ENCODE measurements at regions not wholly inside any gene's neighbourhood (a gene's known extent, or its start where the extent isn't known, plus 50 kb on each side); places are given as distances from the start of the nearest gene placed in this dataset.
"Not testable (repeated sequence)": the region's sequence is repeated elsewhere in the genome, so short reads cannot be mapped to it uniquely, and the experiment has no call there.

DNA sequence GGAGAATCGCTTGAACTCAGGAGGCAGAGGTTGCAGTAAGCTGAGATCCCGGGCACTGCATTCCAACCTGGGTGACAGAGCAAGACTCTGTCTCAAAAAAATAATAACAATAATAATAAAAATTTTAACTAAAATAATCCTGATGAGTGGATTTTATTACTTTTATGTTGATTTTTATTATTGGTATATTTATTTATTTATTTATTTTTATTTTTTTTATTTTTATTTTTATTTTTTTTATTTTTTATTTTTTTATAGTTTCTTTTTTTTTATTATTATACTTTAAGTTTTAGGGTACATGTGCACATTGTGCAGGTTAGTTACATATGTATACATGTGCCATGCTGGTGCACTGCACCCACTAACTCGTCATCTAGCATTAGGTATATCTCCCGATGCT, 90.6 kb upstream of the CLNK start:
- not testable (repeated sequence) for DNase-seq, H3K27me3 Mint-ChIP-seq, H3K36me3 Mint-ChIP-seq, H3K27ac Mint-ChIP-seq, H3K9me3 Mint-ChIP-seq, H3K4me1 Mint-ChIP-seq, H3K4me3 Mint-ChIP-seq

DNA sequence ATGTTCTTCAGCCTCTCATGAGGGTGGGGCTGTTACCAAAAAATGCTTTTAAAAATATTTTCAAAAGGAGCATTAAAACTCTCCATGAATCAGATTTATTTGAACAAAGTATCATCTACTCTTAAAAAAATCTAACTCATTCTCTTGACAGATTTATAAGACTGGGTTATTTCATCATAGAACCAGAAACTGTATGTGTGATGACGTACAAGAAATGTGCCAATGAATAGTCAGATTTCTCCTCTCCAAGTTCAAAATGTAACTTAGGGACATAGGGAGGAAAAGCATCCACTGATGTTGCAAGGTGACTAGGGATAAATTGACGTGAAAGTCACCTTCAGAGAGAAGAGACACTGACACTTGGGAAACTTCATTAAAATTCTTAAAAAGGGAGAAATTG, 89.1 kb upstream of the CLNK start:
- Mint-ChIP-seq H3K36me3 (no peaks in the 10 kb centered on the region), H3K27me3 (no peaks in the 10 kb centered on the region), H3K27ac (no peak overlapping the region), H3K4me1 (no peaks in the 10 kb centered on the region), H3K4me3 (no peak overlapping the region), H3K9me3 (no peaks in the 10 kb centered on the region)
- no peak for DNase-seq

DNA sequence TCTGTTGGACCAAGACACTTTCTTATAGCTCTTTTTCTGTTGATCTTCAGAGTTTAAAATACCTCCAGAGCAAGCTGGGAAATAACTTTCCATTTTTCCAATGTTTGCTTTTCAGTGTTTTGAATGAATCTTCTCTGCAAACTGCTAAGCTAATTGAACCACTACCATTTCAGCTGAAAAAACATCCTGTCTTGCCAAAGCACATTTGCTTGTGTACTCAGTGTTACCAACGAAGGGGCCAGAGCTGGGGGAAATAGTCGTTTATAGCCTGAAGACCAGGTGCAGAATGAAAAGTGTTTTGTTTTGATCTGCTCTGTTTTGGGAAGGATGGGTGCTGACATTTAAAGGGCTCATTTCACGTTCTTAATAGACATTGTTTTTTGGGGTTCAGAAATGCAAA, 88.4 kb upstream of the CLNK start:
- Mint-ChIP-seq H3K36me3 (no peaks in the 10 kb centered on the region), H3K27me3 (no peaks in the 10 kb centered on the region), H3K4me1 (no peaks in the 10 kb centered on the region), H3K27ac (no peak overlapping the region), H3K9me3 (no peaks in the 10 kb centered on the region), H3K4me3 (no peak overlapping the region)
- no peak for DNase-seq

DNA sequence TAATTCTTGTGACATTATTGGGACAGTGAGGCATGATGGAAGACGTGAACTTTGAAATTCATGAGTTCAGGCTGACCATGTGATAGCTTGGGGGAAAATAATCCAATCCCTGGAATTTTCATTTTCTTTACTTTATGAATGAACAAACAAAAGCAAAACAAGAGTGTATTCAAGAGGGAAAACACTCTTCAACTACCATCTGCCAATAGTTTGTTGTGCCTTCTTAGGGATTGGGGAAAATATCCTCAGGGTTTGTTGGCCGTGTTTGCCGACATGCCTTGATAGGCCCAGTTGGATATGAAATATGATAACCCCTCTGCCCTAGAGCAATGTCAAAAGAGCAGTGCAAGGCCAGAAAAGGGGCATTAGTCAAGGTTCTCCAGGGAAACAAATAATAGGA, 80.8 kb upstream of the CLNK start:
- Mint-ChIP-seq H3K27me3 (no peaks in the 10 kb centered on the region), H3K4me3 (no peak overlapping the region), H3K27ac (no peak overlapping the region), H3K4me1 (no peaks in the 10 kb centered on the region), H3K36me3 (no peaks in the 10 kb centered on the region), H3K9me3 (peaks cover 9% of the 10 kb centered on the region)
- no peak for DNase-seq

GRCh38 chr4:10762561-10762960, 78.0 kb upstream of the CLNK start:
- no peak overlapping the region for H3K4me3 Mint-ChIP-seq
- no peaks in the 10 kb centered on the region for H3K36me3 Mint-ChIP-seq
- no peaks in the 10 kb centered on the region for H3K27me3 Mint-ChIP-seq
- no peaks in the 10 kb centered on the region for H3K4me1 Mint-ChIP-seq
- no peak for DNase-seq
- H3K27ac Mint-ChIP-seq, result no peak overlapping the region
- peaks cover 9% of the 10 kb centered on the region for H3K9me3 Mint-ChIP-seq

DNA sequence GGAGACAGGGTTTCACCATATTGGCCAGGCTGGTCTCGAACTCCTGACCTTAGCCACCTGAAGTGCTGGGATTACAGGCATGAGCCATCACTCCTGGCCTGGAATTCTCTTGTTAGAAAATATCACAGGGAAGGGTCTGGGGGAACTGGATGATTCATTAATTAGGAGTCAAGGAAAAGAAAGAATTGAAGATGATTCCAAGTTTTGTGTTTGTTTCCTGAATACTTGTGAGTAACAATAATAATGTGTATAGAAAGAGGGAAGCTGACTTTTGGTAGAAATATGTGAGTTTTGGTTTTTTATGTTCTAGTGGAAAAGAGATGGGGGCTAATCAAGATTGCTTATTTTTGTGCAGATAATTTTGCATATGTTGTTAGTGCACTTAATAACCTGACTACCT, 77.3 kb upstream of the CLNK start:
- Mint-ChIP-seq H3K36me3 (no peaks in the 10 kb centered on the region), H3K27ac (no peak overlapping the region), H3K4me1 (no peaks in the 10 kb centered on the region), H3K27me3 (no peaks in the 10 kb centered on the region), H3K9me3 (peaks cover 9% of the 10 kb centered on the region), H3K4me3 (no peak overlapping the region)
- no peak for DNase-seq

DNA sequence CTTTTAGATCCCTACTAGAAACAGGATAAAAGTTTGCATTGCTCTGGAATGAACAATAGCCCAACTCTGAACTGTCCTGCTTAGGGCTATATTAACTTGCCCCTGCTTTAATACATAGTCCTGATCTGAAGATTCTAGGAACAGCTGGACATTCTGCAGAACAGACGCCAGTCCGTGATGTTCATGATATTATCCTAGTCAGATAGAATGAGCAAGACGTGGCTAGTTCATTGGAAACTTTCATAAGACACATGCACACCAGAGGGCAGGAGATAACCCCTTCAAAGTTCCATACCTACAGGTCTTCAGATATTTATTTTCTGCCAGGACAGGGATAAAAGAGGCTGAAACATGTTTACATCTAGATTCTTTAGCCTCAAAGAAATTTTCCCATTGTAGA, 75.5 kb upstream of the CLNK start:
- H3K9me3 Mint-ChIP-seq, result peaks cover 9% of the 10 kb centered on the region
- H3K36me3 Mint-ChIP-seq, result no peaks in the 10 kb centered on the region
- no peaks in the 10 kb centered on the region for H3K4me1 Mint-ChIP-seq
- no peaks in the 10 kb centered on the region for H3K27me3 Mint-ChIP-seq
- H3K4me3 Mint-ChIP-seq, result no peak overlapping the region
- no peak overlapping the region for H3K27ac Mint-ChIP-seq
- DNase-seq, result no peak

DNA sequence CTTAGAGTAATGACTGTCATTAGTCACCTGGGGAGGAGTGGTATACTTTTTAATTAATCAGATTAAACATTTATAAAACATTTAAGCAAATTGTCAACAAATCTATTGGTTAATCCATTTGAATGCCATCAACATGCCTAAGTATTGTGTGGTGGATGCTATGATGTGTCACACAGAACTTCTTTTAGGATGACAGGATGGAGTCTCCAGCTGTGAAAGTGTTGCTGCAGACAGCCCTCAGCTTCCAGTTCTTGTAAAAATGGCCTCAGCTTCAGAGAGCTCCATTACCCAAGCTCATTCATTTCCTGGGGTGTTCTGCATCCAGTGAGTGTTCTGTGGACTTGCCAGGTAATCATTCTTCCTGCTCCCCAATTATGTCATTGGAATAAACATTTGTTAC, 74.3 kb upstream of the CLNK start:
- Mint-ChIP-seq H3K4me3 (no peak overlapping the region), H3K36me3 (no peaks in the 10 kb centered on the region), H3K27ac (no peak overlapping the region), H3K9me3 (peaks cover 4% of the 10 kb centered on the region), H3K4me1 (peaks cover 2% of the 10 kb centered on the region), H3K27me3 (no peaks in the 10 kb centered on the region)
- no peak for DNase-seq

- no peak for DNase-seq
- H3K4me3 Mint-ChIP-seq, result no peak overlapping the region
- peaks cover 4% of the 10 kb centered on the region for H3K4me1 Mint-ChIP-seq
- H3K36me3 Mint-ChIP-seq, result no peaks in the 10 kb centered on the region
- H3K27ac Mint-ChIP-seq, result no peak overlapping the region
- peaks cover 5% of the 10 kb centered on the region for H3K27me3 Mint-ChIP-seq
- no peaks in the 10 kb centered on the region for H3K9me3 Mint-ChIP-seq
Measured at GRCh38 chr4:10753856-10754402, 69.4 kb upstream of the CLNK start.

GRCh38 chr4:10753336-10753735, 68.8 kb upstream of the CLNK start:
- Mint-ChIP-seq H3K4me3 (no peak overlapping the region), H3K4me1 (peaks cover 4% of the 10 kb centered on the region), H3K9me3 (no peaks in the 10 kb centered on the region), H3K27ac (no peak overlapping the region), H3K36me3 (no peaks in the 10 kb centered on the region), H3K27me3 (peaks cover 5% of the 10 kb centered on the region)
- DNase-seq, result no peak

DNA sequence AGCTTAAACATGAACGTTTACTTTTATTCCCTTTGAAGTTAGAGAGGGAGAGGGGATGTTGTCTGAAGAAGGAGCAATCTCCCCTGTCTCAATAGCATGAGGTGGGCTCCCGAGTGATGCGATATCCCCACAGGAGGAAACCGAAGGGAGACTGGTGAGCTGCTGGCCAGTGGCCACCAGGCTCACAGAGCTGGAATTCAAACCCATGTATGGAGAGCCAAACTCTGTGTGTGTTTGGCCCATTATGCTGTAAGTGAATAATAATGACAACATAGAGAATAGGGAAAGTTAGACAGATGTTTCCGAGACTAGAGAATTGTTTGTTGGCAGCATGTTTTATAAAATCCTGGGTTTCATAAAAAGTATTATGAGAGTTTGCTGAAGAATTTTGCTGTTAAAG, 66.1 kb upstream of the CLNK start:
- Mint-ChIP-seq H3K27ac (no peak overlapping the region), H3K9me3 (no peaks in the 10 kb centered on the region), H3K27me3 (peaks cover 5% of the 10 kb centered on the region), H3K36me3 (no peaks in the 10 kb centered on the region), H3K4me1 (peaks cover 4% of the 10 kb centered on the region), H3K4me3 (no peak overlapping the region)
- DNase-seq, result no peak

DNA sequence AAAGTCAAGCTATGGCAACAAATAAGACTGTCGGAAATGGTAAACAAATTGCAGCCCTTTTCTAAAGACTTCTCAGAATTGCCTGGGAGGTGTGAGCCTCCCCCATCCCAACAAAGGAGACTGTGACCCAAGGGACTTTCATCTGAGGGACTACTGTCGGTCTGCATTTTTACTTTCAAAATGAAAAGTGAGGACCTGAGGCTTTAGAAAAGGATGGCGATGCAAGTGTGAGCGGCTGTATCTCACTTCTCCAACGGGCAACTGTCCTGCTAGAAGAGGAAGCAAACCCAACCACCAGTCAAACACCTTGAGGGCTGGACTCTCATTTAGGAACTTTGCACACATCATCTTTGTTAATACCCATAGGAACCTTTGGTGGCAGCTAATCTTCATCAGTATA, 62.6 kb upstream of the CLNK start:
- Mint-ChIP-seq H3K9me3 (no peaks in the 10 kb centered on the region), H3K4me3 (no peak overlapping the region), H3K27me3 (peaks cover 5% of the 10 kb centered on the region), H3K4me1 (no peaks in the 10 kb centered on the region), H3K27ac (no peak overlapping the region), H3K36me3 (no peaks in the 10 kb centered on the region)
- DNase-seq, result no peak

DNA sequence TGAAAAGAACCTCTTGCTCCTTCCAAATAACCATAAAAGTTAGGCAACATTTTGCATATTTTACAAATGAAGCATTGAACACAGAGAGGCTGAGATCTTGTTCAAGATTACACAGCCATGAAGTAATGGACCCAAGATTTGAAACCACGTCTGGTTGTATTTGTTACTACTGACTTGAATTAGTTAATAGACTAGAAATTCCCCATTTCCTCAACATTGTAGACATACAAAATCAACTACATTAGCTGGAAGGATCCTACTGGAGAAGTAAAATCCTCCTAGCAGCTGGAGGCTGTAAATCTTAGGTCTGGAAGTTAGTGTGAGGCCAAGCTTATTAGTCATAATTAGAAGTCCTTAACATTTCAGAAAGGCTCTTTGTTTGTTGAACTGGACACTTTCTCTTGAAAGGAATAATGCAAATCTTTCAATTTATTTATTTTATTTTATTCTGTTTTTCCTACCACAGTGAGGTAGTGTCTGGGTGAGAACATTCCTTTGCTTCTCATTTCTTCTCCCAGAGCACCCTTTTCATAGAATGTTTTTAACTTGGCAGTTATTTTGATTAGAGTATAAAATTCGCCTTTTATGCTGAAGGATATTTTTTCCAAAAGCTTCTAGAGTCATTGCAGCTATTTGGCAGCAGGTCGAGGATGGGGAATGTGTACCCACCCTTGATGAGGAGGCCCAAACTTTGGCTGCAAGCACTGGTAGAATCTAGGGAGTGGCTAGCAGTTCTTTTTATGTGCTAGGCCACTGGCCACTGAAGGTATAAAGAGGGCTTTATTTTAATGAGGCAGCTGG, 62.0 kb upstream of the CLNK start:
- DNase-seq, result no peak
- Mint-ChIP-seq H3K27me3 (no peaks in the 10 kb centered on the region), H3K4me1 (no peaks in the 10 kb centered on the region), H3K27ac (no peak overlapping the region), H3K36me3 (no peaks in the 10 kb centered on the region), H3K9me3 (no peaks in the 10 kb centered on the region), H3K4me3 (no peak overlapping the region)

DNA sequence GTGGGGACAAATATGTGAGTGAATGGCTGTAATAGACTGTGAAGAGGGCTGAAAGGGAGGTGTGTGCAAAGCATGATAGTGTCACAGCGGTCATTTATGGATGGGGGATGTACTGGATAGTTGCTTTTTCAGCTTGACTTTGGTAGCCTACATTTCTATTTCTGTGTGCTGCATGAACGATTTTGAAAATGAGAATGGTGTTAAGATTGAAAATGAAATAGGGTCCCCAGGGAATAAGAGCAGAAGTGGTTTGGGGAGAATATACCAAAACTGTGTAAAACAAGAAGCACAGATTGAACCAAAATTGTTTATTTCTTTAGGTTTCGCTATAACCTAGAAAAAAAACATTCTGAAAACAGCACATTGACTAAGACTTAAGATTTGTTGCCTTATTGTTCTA, 58.8 kb upstream of the CLNK start:
- Mint-ChIP-seq H3K9me3 (no peaks in the 10 kb centered on the region), H3K36me3 (no peaks in the 10 kb centered on the region)

GRCh38 chr4:10741961-10742699, 57.6 kb upstream of the CLNK start:
- Mint-ChIP-seq H3K36me3 (no peaks in the 10 kb centered on the region), H3K27ac (no peak overlapping the region)
- DNase-seq, result no peak

More for the DNA sequence above, 58.8 kb upstream of the CLNK start:
- H3K4me3 Mint-ChIP-seq, result no peak overlapping the region
- no peaks in the 10 kb centered on the region for H3K4me1 Mint-ChIP-seq
- no peak overlapping the region for H3K27ac Mint-ChIP-seq
- H3K27me3 Mint-ChIP-seq, result no peaks in the 10 kb centered on the region
- DNase-seq, result no peak

More at GRCh38 chr4:10741961-10742699, 57.6 kb upstream of the CLNK start:
- H3K9me3 Mint-ChIP-seq, result no peaks in the 10 kb centered on the region
- no peaks in the 10 kb centered on the region for H3K4me1 Mint-ChIP-seq
- H3K27me3 Mint-ChIP-seq, result no peaks in the 10 kb centered on the region
- no peak overlapping the region for H3K4me3 Mint-ChIP-seq
